Transverse colon (tissue), 4 donors: ENCODE measurements at regions not wholly inside any gene's neighbourhood (a gene's known extent, or its start where the extent isn't known, plus 50 kb on each side); places are given as distances from the start of the nearest gene placed in this dataset.
A peak's percentile ranks its signal among the peaks of the same experiment; 100 is the strongest.

Experiments
- DNase-seq: peaks from one replicate; pipeline ENCODE4 v3.0.0-alpha.2; 2019
- H3K27ac ChIP-seq, 4 donors: fragments of 200-600 bp; sonication (generic); 2 replicates each; pipeline ENCODE4 v1.5.1; 2016 to 2018; ENCODE audit warnings: inconsistent platforms in 4 of 4
- H3K27me3 ChIP-seq: fragments of 200-600 bp; sonication (generic); 2 replicates; pipeline ENCODE4 v1.5.1; 2017; ENCODE audit warnings: inconsistent platforms
- H3K36me3 ChIP-seq, 4 donors: fragments of 200-600 bp; sonication (generic); 2 replicates each; pipeline ENCODE4 v1.5.1; 2017 to 2019; ENCODE audit warnings: inconsistent platforms in 4 of 4
- H3K4me1 ChIP-seq, 4 donors: fragments of 200-600 bp; sonication (generic); 2 replicates each; pipeline ENCODE4 v1.5.1; 2017 to 2020; ENCODE audit warnings: inconsistent platforms in 4 of 4
- H3K4me3 ChIP-seq, 4 donors: fragments of 200-600 bp; sonication (generic); 1 replicate in 1 of 4; 2 replicates in 3 of 4; pipeline versions ENCODE4 v1.5.1 to v1.6.1; 2017 to 2019; ENCODE audit warnings: inconsistent platforms in 4 of 4
- H3K9me3 ChIP-seq, 2 donors: fragments of 200-600 bp; sonication (generic); 2 replicates each; pipeline ENCODE4 v1.5.1; 2017 to 2019; ENCODE audit warnings: inconsistent platforms in 2 of 2
- CTCF ChIP-seq, 5 experiments: fragments of 200-600 bp in 3 of 5; fragments of 450-650 bp in 2 of 5; sonication (generic) in 3 of 5; IDR thresholded peaks; 1 replicate in 2 of 5; 2 replicates in 3 of 5; pipeline ENCODE4 v1.5.1; 2016 to 2017; ENCODE audit warnings: antibody characterized with exemption in 5 of 5, inconsistent platforms in 3 of 5, mild to moderate bottlenecking in 2 of 5, moderate library complexity in 1 of 5
- EP300 ChIP-seq: sonication (generic); formaldehyde crosslinking; IDR thresholded peaks from one replicate; pipeline ENCODE4 v1.6.1; 2017; ENCODE audit warnings: antibody characterized with exemption, low read depth
- POLR2A ChIP-seq: fragments of 450-650 bp; IDR thresholded peaks from one replicate; pipeline ENCODE4 v1.6.1; 2016; ENCODE audit warnings: antibody characterized with exemption, mild to moderate bottlenecking, moderate library complexity
- POLR2AphosphoS5 ChIP-seq, 3 donors: sonication (generic); formaldehyde crosslinking; IDR thresholded peaks; one replicate each; pipeline ENCODE4 v1.6.1; 2016; ENCODE audit warnings: antibody characterized with exemption in 3 of 3
- WGBS, 2 donors: methylation state at CpG; one replicate each; pipeline ENCODE4 v1.1.5; 2018; ENCODE audit warnings: low coverage in 1 of 2; 5-methylcytosine and 5-hydroxymethylcytosine counted together
- in situ Hi-C, 4 donors: fragments of 200-750 bp; cut with MboI; loops; one replicate each; pipeline versions ENCODE4 v1.15.0 to v1.15.1; 2017; ENCODE audit warnings: low sequenced_read_pairs in 3 of 4, low pct_ligation_motif_present in 1 of 4, low pct_unique_long_range_greater_than_20kb in 1 of 4
- intact Hi-C: fragments of 100-400 bp; cut with DNase I; formaldehyde crosslinking; loops from one replicate; pipeline ENCODE4 v1.15.1; 2023; ENCODE audit warnings: low total_unique reads

- H3K4me1 ChIP-seq, result no peaks in the 10 kb centered on the region
- in situ Hi-C loops, result no loop called here
- H3K4me3 ChIP-seq, result no peak overlapping the region
- WGBS, 2 donors, result 70 to 72% methylated on average over 16 to 27 of the region's 27 CpGs
- intact Hi-C loops, result no loop called here
- H3K36me3 ChIP-seq, result no peaks in the 10 kb centered on the region
- DNase-seq, result peak; percentile 32
- H3K27me3 ChIP-seq, result no peaks in the 10 kb centered on the region
- TF ChIP-seq CTCF (IDR thresholded peaks at IDR 0.05), result no peak
- TF ChIP-seq POLR2AphosphoS5 (IDR thresholded peaks at IDR 0.05), result no peak
- no peak for TF ChIP-seq POLR2A
- no peak for TF ChIP-seq EP300
- no peaks in the 10 kb centered on the region for H3K9me3 ChIP-seq
- H3K27ac ChIP-seq, result no peak overlapping the region
Observed at GRCh38 chr4:177728361-177729152, 286.3 kb upstream of the AGA start.

- in situ Hi-C loops (no loop called here), intact Hi-C loops (no loop called here)
- Histone ChIP-seq H3K9me3 (no peaks in the 10 kb centered on the region), H3K4me1 (no peaks in the 10 kb centered on the region), H3K27ac (no peak overlapping the region), H3K27me3 (no peaks in the 10 kb centered on the region), H3K4me3 (no peak overlapping the region), H3K36me3 (no peaks in the 10 kb centered on the region)
- DNase-seq, result no peak
- TF ChIP-seq CTCF (IDR thresholded peaks at IDR 0.05) (no peak), EP300 (no peak), POLR2A (no peak), POLR2AphosphoS5 (IDR thresholded peaks at IDR 0.05) (no peak)
- 56 to 59% methylated on average over 3 of the region's 3 CpGs for WGBS, 2 donors
Observed at GRCh38 chr4:177729681-177730080, 287.4 kb upstream of the AGA start.

GRCh38 chr4:177737387-177737940, 295.2 kb upstream of the AGA start:
- Histone ChIP-seq H3K27me3 (no peaks in the 10 kb centered on the region), H3K4me1 (no peaks in the 10 kb centered on the region), H3K4me3 (no peak overlapping the region), H3K9me3 (no peaks in the 10 kb centered on the region), H3K36me3 (no peaks in the 10 kb centered on the region), H3K27ac (no peak overlapping the region)
- in situ Hi-C loops, result no loop called here
- no peak for DNase-seq
- 73 to 91% methylated on average over 2 of the region's 2 CpGs for WGBS, 2 donors
- TF ChIP-seq EP300 (no peak), POLR2A (no peak), CTCF (IDR thresholded peaks at IDR 0.05) (no peak), POLR2AphosphoS5 (IDR thresholded peaks at IDR 0.05) (no peak)
- intact Hi-C loops, result no loop called here

GRCh38 chr4:177740563-177740962, 298.3 kb upstream of the AGA start:
- H3K4me3 ChIP-seq, result no peak overlapping the region
- H3K27ac ChIP-seq, result no peak overlapping the region
- in situ Hi-C loops, result no loop called here
- H3K4me1 ChIP-seq, result no peaks in the 10 kb centered on the region
- no peak for DNase-seq
- H3K9me3 ChIP-seq, result no peaks in the 10 kb centered on the region
- no peak for TF ChIP-seq POLR2A
- no peak for TF ChIP-seq EP300
- no peaks in the 10 kb centered on the region for H3K27me3 ChIP-seq
- WGBS, 2 donors, result 76 to 83% methylated on average over 1 of the region's 1 CpG
- no peaks in the 10 kb centered on the region for H3K36me3 ChIP-seq
- intact Hi-C loops, result no loop called here

GRCh38 chr4:177759729-177760128, 317.5 kb upstream of the AGA start:
- Histone ChIP-seq H3K27me3 (no peaks in the 10 kb centered on the region), H3K4me3 (no peak overlapping the region), H3K36me3 (no peaks in the 10 kb centered on the region), H3K9me3 (no peaks in the 10 kb centered on the region), H3K27ac (no peak overlapping the region), H3K4me1 (no peaks in the 10 kb centered on the region)
- no peak for TF ChIP-seq POLR2AphosphoS5 (IDR thresholded peaks at IDR 0.05)
- no peak for TF ChIP-seq POLR2A
- no peak for TF ChIP-seq EP300
- no peak for TF ChIP-seq CTCF (IDR thresholded peaks at IDR 0.05)
- intact Hi-C loops (no loop called here), in situ Hi-C loops (no loop called here)
- DNase-seq, result no peak
- 83 to 92% methylated on average over 3 of the region's 3 CpGs for WGBS, 2 donors
